Ishikawa (cell line): ENCODE measurements at regions not wholly inside any gene's neighbourhood (a gene's known extent, or its start where the extent isn't known, plus 50 kb on each side); places are given as distances from the start of the nearest gene placed in this dataset.

ENCODE experiments used
- CEBPB ChIP-seq: IDR thresholded peaks from 2 replicates; pipeline ENCODE4 v1.6.1; 2012
- CREB1 ChIP-seq: IDR thresholded peaks from 2 replicates; pipeline ENCODE4 v1.6.1; 2012; ENCODE audit warnings: low read depth
- EGR1 ChIP-seq: IDR thresholded peaks from 2 replicates; pipeline ENCODE4 v1.6.1; 2012
- EP300 ChIP-seq: IDR thresholded peaks from 2 replicates; pipeline ENCODE4 v1.6.1; 2012; ENCODE audit warnings: borderline replicate concordance
- FOXM1 ChIP-seq: IDR thresholded peaks from 2 replicates; pipeline ENCODE4 v1.6.1; 2012; ENCODE audit warnings: low read depth, borderline replicate concordance
- MAX ChIP-seq: IDR thresholded peaks from 2 replicates; pipeline ENCODE4 v1.6.1; 2012
- NFIC ChIP-seq: IDR thresholded peaks from 2 replicates; pipeline ENCODE4 v1.6.1; 2012
- RAD21 ChIP-seq: IDR thresholded peaks from 2 replicates; pipeline ENCODE4 v1.6.1; 2012; ENCODE audit warnings: low read depth
- REST ChIP-seq: IDR thresholded peaks from 2 replicates; pipeline ENCODE4 v1.6.1; 2012; ENCODE audit warnings: low read depth, mild to moderate bottlenecking
- TAF1 ChIP-seq: IDR thresholded peaks from 2 replicates; pipeline ENCODE4 v1.6.1; 2012; ENCODE audit warnings: low read depth, mild to moderate bottlenecking
- TCF12 ChIP-seq: IDR thresholded peaks from 2 replicates; pipeline ENCODE4 v1.6.1; 2012; ENCODE audit warnings: low read depth
- TEAD4 ChIP-seq: IDR thresholded peaks from 2 replicates; pipeline ENCODE4 v1.6.1; 2012
- USF1 ChIP-seq: IDR thresholded peaks from 2 replicates; pipeline ENCODE4 v1.6.1; 2012
- YY1 ChIP-seq: IDR thresholded peaks from 2 replicates; pipeline ENCODE4 v1.6.1; 2012; ENCODE audit warnings: low read depth
- ZBTB7A ChIP-seq: IDR thresholded peaks from 2 replicates; pipeline ENCODE4 v1.6.1; 2012; ENCODE audit warnings: low read depth

GRCh38 chr19:13610039-13610691 lies 103.9 kb upstream of the CACNA1A start:
- TF ChIP-seq REST (no peak), RAD21 (peak; percentile 21; the same call in 1 of the 2 replicates)

- TF ChIP-seq MAX (no peak), ZBTB7A (no peak), RAD21 (no peak), USF1 (no peak), EP300 (no peak), TEAD4 (no peak), YY1 (no peak), CREB1 (no peak), EGR1 (no peak), TAF1 (no peak), NFIC (no peak), TCF12 (no peak), CEBPB (no peak), FOXM1 (no peak), REST (no peak)
Observed at GRCh38 chr19:13606156-13606555, 99.9 kb upstream of the CACNA1A start.

- TF ChIP-seq NFIC (no peak), TAF1 (no peak), EGR1 (no peak), ZBTB7A (no peak), CREB1 (no peak), FOXM1 (no peak), RAD21 (no peak), TCF12 (no peak), TEAD4 (no peak), USF1 (no peak), REST (no peak), MAX (no peak), EP300 (no peak), YY1 (no peak), CEBPB (no peak)
Observed at GRCh38 chr19:13604902-13605586, 98.8 kb upstream of the CACNA1A start.

- TF ChIP-seq REST: no peak
Observed at GRCh38 chr19:13600802-13601201, 94.5 kb upstream of the CACNA1A start.
